Panc1 (cell line): ENCODE measurements at regions not wholly inside any gene's neighbourhood (a gene's known extent, or its start where the extent isn't known, plus 50 kb on each side); places are given as distances from the start of the nearest gene placed in this dataset.

Experiments used
- ATAC-seq: fragments of 200-7000 bp; cut with Tn5 transposase; 2 replicates; pipeline ENCODE4 v1.9.1; 2020; ENCODE audit warnings: mild to moderate bottlenecking, moderate library complexity
- BruUV-seq: library from RNA; stranded (reverse); fragments of 400-500 nt; replicated peaks from 2 replicates; lab custom pipeline; 2021; lab: Mats Ljungman, UMichigan
- CTCF ChIA-PET: fragments of 300-600 bp; sonication (Branson Sonifier 250); formaldehyde crosslinking; loops from one replicate; lab custom pipeline; 2022; ENCODE audit warnings: antibody characterized with exemption; lab: Charles Lee
- POLR2A ChIA-PET: fragments of 300-600 bp; sonication (Branson Sonifier 250); formaldehyde crosslinking; loops from one replicate; lab custom pipeline; 2022; ENCODE audit warnings: antibody characterized with exemption; lab: Charles Lee
- DNase-seq: peaks from one replicate; pipeline ENCODE4 v3.0.0-alpha.2; 2010; ENCODE audit warnings: low read depth, low spot score
- H3K27ac ChIP-seq: 2 replicates; pipeline ENCODE4 v1.5.1; 2011; ENCODE audit warnings: mild to moderate bottlenecking, low read length, inconsistent platforms
- H3K27me3 ChIP-seq: fragments of 200-500 bp; sonication (Bioruptor generic); 2 replicates; pipeline ENCODE4 v1.6.0; 2014; ENCODE audit warnings: low read length, inconsistent platforms; ENCODE audit not compliant: control insufficient read depth, insufficient read depth
- H3K36me3 ChIP-seq: fragments of 200-500 bp; sonication (Bioruptor generic); 2 replicates; pipeline ENCODE4 v1.5.1; 2014; ENCODE audit warnings: inconsistent platforms, mild to moderate bottlenecking, low read length, moderate library complexity; ENCODE audit not compliant: control insufficient read depth, insufficient read depth
- H3K4me1 ChIP-seq: 2 replicates; pipeline ENCODE4 v1.5.1; 2011; ENCODE audit warnings: inconsistent platforms, mild to moderate bottlenecking, low read length, moderate library complexity; ENCODE audit not compliant: control insufficient read depth, insufficient read depth
- H3K4me3 ChIP-seq, 2 experiments: 2 replicates each; pipeline ENCODE4 v1.5.1; 2011 to 2012; ENCODE audit warnings: low read depth in 2 of 2, low read length in 2 of 2, mild to moderate bottlenecking in 2 of 2, inconsistent platforms in 1 of 2, moderate library complexity in 1 of 2
- H3K9me3 ChIP-seq: fragments of 200-500 bp; sonication (Bioruptor generic); 2 replicates; pipeline ENCODE4 v1.5.1; 2014; ENCODE audit warnings: low read depth, mild to moderate bottlenecking, inconsistent platforms, low read length, moderate library complexity; ENCODE audit not compliant: control insufficient read depth, insufficient read depth
- POLR2AphosphoS5 ChIP-seq: IDR thresholded peaks from 2 replicates; pipeline ENCODE4 v1.6.1; 2012; ENCODE audit warnings: mild to moderate bottlenecking, low read depth, low read length, moderate library complexity
- SIN3A ChIP-seq: IDR thresholded peaks from 2 replicates; pipeline ENCODE4 v1.6.1; 2012; ENCODE audit warnings: low read depth, mild to moderate bottlenecking, low read length, moderate library complexity, borderline replicate concordance; ENCODE audit not compliant: insufficient read depth
- TCF7L2 ChIP-seq: IDR thresholded peaks from 2 replicates; pipeline ENCODE4 v1.6.1; 2011; ENCODE audit warnings: mild to moderate bottlenecking, low read depth, low read length, inconsistent platforms
- in situ Hi-C: cut with HindIII; loops from 2 replicates; pipeline ENCODE4 v1.10.0; 2016; ENCODE audit warnings: low sequenced_read_pairs, low pct_unique_long_range_greater_than_20kb
- intact Hi-C: fragments of 100-400 bp; cut with micrococcal nuclease; formaldehyde crosslinking; loops from one replicate; pipeline ENCODE4 v1.10.0; 2022; ENCODE audit not compliant: unreplicated experiment
- TF ChIP-seq, protein P1 (sequence below): fragments of 450-650 bp; IDR thresholded peaks from 2 replicates; pipeline ENCODE4 v1.5.1; 2017; ENCODE audit warnings: mild to moderate bottlenecking
- TF ChIP-seq, protein P2 (sequence below), 2 experiments: IDR thresholded peaks; 2 replicates each; pipeline ENCODE4 v1.6.1; 2011 to 2012; ENCODE audit warnings: low read depth in 2 of 2, control low read depth in 1 of 2, low read length in 1 of 2, mild to moderate bottlenecking in 1 of 2, moderate library complexity in 1 of 2; ENCODE audit not compliant: insufficient read depth in 1 of 2

DNA sequence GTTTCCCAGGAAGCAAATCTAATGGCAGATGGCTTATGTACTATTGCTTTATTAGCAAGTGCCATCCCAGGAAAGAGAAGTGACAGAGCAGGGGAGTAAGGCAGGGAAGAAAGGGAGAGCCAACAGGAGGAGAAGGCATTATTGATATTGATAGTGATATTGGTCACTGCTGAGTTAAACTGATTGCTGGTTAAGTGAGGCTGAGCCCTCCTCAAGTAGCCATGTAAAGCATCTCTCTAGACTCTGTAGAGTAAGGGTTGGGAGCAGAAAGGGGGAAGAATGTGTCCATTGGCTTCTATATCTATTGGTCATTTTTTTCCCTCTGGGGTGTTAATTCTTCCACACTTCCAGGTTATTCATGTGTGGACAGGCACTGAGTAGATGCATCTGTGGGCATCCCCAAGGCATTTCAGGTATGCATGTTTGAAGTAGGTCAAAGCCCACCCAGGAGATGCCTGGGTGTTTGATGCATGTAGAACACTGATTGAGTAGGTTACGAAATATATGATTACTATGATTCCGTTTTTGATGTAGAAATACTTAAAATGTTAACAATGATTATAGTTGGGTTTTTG lies 290.5 kb upstream of the DPYD start:
- H3K4me3 ChIP-seq, result no peak overlapping the region
- BruUV-seq, result no TSS peak
- DNase-seq (no peak), ATAC-seq (no peak)
- in situ Hi-C loops, result no loop called here
- intact Hi-C loops, result no loop called here
- no peaks in the 10 kb centered on the region for H3K9me3 ChIP-seq
- no peaks in the 10 kb centered on the region for H3K36me3 ChIP-seq
- no peak overlapping the region for H3K27ac ChIP-seq
- no peaks in the 10 kb centered on the region for H3K4me1 ChIP-seq
- CTCF ChIA-PET, result no interaction called here
- no peaks in the 10 kb centered on the region for H3K27me3 ChIP-seq
- TF ChIP-seq, protein P1, sequence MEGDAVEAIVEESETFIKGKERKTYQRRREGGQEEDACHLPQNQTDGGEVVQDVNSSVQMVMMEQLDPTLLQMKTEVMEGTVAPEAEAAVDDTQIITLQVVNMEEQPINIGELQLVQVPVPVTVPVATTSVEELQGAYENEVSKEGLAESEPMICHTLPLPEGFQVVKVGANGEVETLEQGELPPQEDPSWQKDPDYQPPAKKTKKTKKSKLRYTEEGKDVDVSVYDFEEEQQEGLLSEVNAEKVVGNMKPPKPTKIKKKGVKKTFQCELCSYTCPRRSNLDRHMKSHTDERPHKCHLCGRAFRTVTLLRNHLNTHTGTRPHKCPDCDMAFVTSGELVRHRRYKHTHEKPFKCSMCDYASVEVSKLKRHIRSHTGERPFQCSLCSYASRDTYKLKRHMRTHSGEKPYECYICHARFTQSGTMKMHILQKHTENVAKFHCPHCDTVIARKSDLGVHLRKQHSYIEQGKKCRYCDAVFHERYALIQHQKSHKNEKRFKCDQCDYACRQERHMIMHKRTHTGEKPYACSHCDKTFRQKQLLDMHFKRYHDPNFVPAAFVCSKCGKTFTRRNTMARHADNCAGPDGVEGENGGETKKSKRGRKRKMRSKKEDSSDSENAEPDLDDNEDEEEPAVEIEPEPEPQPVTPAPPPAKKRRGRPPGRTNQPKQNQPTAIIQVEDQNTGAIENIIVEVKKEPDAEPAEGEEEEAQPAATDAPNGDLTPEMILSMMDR, result no peak
- TF ChIP-seq TCF7L2 (no peak), POLR2AphosphoS5 (no peak), SIN3A (no peak)
- TF ChIP-seq, protein P2, sequence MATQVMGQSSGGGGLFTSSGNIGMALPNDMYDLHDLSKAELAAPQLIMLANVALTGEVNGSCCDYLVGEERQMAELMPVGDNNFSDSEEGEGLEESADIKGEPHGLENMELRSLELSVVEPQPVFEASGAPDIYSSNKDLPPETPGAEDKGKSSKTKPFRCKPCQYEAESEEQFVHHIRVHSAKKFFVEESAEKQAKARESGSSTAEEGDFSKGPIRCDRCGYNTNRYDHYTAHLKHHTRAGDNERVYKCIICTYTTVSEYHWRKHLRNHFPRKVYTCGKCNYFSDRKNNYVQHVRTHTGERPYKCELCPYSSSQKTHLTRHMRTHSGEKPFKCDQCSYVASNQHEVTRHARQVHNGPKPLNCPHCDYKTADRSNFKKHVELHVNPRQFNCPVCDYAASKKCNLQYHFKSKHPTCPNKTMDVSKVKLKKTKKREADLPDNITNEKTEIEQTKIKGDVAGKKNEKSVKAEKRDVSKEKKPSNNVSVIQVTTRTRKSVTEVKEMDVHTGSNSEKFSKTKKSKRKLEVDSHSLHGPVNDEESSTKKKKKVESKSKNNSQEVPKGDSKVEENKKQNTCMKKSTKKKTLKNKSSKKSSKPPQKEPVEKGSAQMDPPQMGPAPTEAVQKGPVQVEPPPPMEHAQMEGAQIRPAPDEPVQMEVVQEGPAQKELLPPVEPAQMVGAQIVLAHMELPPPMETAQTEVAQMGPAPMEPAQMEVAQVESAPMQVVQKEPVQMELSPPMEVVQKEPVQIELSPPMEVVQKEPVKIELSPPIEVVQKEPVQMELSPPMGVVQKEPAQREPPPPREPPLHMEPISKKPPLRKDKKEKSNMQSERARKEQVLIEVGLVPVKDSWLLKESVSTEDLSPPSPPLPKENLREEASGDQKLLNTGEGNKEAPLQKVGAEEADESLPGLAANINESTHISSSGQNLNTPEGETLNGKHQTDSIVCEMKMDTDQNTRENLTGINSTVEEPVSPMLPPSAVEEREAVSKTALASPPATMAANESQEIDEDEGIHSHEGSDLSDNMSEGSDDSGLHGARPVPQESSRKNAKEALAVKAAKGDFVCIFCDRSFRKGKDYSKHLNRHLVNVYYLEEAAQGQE (IDR thresholded peaks at IDR 0.05; ENCODE audit: insufficient read depth in 1 of 2, low read depth in 2 of 2, low read length in 1 of 2), result no peak
- POLR2A ChIA-PET, result no interaction called here

DNA sequence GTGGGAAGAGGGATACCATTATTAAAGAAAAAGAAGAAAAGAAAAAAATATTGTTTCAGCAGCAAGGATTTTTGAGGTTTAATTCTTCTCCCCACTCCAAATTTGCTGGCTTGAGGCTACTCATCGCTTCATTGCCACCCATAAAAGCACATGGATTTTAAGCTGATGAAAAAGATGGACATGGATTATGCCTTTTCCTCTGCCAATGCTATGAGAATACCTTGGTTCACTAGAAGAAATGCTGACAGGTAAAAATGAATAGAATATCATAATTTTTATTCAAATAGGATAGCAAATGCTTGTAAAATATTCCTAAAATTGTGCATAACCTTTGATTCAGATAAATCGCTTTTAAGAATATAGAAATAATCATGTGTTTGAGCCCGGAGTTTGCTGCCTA lies 289.7 kb upstream of the DPYD start:
- Histone ChIP-seq H3K36me3 (no peaks in the 10 kb centered on the region), H3K4me1 (no peaks in the 10 kb centered on the region), H3K9me3 (no peaks in the 10 kb centered on the region), H3K4me3 (no peak overlapping the region), H3K27ac (no peak overlapping the region), H3K27me3 (no peaks in the 10 kb centered on the region)
- BruUV-seq, result no TSS peak
- ATAC-seq (no peak), DNase-seq (no peak)
- POLR2A ChIA-PET, result no interaction called here
- in situ Hi-C loops (no loop called here), intact Hi-C loops (no loop called here)
- CTCF ChIA-PET, result no interaction called here
- no peak for TF ChIP-seq SIN3A
- TF ChIP-seq TCF7L2, result no peak
- TF ChIP-seq, protein P2 (IDR thresholded peaks at IDR 0.05; ENCODE audit: insufficient read depth in 1 of 2, low read depth in 2 of 2, low read length in 1 of 2), result no peak
- TF ChIP-seq, protein P1, result no peak
- no peak for TF ChIP-seq POLR2AphosphoS5
